HepG2 (cell line): ENCODE measurements at regions not wholly inside any gene's neighbourhood (a gene's known extent, or its start where the extent isn't known, plus 50 kb on each side); places are given as distances from the start of the nearest gene placed in this dataset.

Experiments
- ATAC-seq: fragments of 200-7000 bp; cut with Tn5 transposase; 3 replicates; pipeline ENCODE4 v1.9.1; 2020; ENCODE audit warnings: mild to moderate bottlenecking, moderate library complexity
- BruUV-seq: library from RNA; stranded (reverse); fragments of 400-500 nt; replicated peaks from 2 replicates; lab custom pipeline; 2021; lab: Mats Ljungman, UMichigan
- CTCF ChIA-PET: fragments of 300-600 bp; formaldehyde crosslinking; extraction: SDS; loops from one replicate; lab custom pipeline; 2021; ENCODE audit warnings: low total read pairs, inconsistent platforms, low intra/inter-chr PET ratio; lab: Yijun Ruan, JAX
- POLR2A ChIA-PET: fragments of 350-600 bp; sonication (Branson Sonifier 250); formaldehyde crosslinking; loops from one replicate; lab custom pipeline; 2020; ENCODE audit warnings: antibody characterized with exemption, inconsistent platforms; lab: Yijun Ruan, JAX
- DNase-seq: peaks from one replicate; pipeline ENCODE4 v3.0.0-alpha.2; 2015; ENCODE audit warnings: low spot score
- FAIRE-seq: peaks from 3 replicates; lab custom pipeline; 2011; peaks lifted over from hg19 to GRCh38; lab: Jason Lieb, UNC
- H2AFZ ChIP-seq: one replicate; pipeline ENCODE4 v1.6.1; 2011; ENCODE audit warnings: low read length, inconsistent platforms
- H3K27ac ChIP-seq: fragments of 300-600 bp; 3 replicates; pipeline ENCODE4 v1.8.0; 2011; ENCODE audit warnings: mixed run types, mild to moderate bottlenecking, mixed read lengths, low read length, inconsistent platforms; ENCODE audit not compliant: insufficient read depth; ENCODE audit errors: extremely low read length
- H3K27me3 ChIP-seq, 2 experiments: fragments of 200-600 bp in 1 of 2; 2 replicates in 1 of 2; 3 replicates in 1 of 2; pipeline versions ENCODE4 v1.6.0 to v1.8.0; 2011; ENCODE audit warnings: low read length in 2 of 2, mild to moderate bottlenecking in 2 of 2, moderate library complexity in 2 of 2, inconsistent platforms in 1 of 2; ENCODE audit not compliant: insufficient read depth in 2 of 2, control insufficient read depth in 1 of 2
- H3K36me3 ChIP-seq, 2 experiments: fragments of 200-600 bp in 1 of 2; replicated peaks in 1 of 2; 2 replicates in 1 of 2; 3 replicates in 1 of 2; pipeline versions ENCODE4 v1.5.1 to v1.8.0; 2011; ENCODE audit warnings: low read length in 2 of 2, inconsistent platforms in 1 of 2; ENCODE audit not compliant: insufficient read depth in 2 of 2, control insufficient read depth in 1 of 2
- H3K4me1 ChIP-seq: 2 replicates; pipeline ENCODE4 v1.5.1; 2012; ENCODE audit warnings: low read length, inconsistent platforms; ENCODE audit not compliant: insufficient read depth
- H3K4me2 ChIP-seq: 2 replicates; pipeline ENCODE4 v1.6.0; 2011; ENCODE audit warnings: low read depth, low read length, inconsistent platforms
- H3K4me3 ChIP-seq, 3 experiments: fragments of 200-600 bp in 1 of 3; sonication (generic), shearing (Covaris generic) in 1 of 3; replicated peaks in 1 of 3; 2 replicates each; pipeline ENCODE4 v1.5.1; 2011 to 2016; ENCODE audit warnings: low read length in 3 of 3, inconsistent platforms in 2 of 3, low read depth in 2 of 3, mild to moderate bottlenecking in 2 of 3, control low read depth in 1 of 3, mixed read lengths in 1 of 3; ENCODE audit not compliant: insufficient read depth in 1 of 3
- H3K79me2 ChIP-seq: one replicate; pipeline ENCODE4 v1.6.1; 2011; ENCODE audit warnings: low read length, inconsistent platforms; ENCODE audit not compliant: insufficient read depth
- H3K9ac ChIP-seq: 2 replicates; pipeline ENCODE4 v1.6.0; 2011; ENCODE audit warnings: mild to moderate bottlenecking, low read depth, low read length, inconsistent platforms; ENCODE audit not compliant: insufficient read depth
- H3K9me3 ChIP-seq: 2 replicates; pipeline ENCODE4 v1.5.1; 2012; ENCODE audit warnings: mild to moderate bottlenecking, low read length
- H4K20me1 ChIP-seq: 2 replicates; pipeline ENCODE4 v1.6.0; 2011; ENCODE audit warnings: inconsistent platforms, mild to moderate bottlenecking, low read length, moderate library complexity; ENCODE audit not compliant: insufficient read depth
- ETV5 ChIP-seq: IDR thresholded peaks from 2 replicates; pipeline ENCODE4 v1.6.1; 2018; ENCODE audit warnings: missing biosample characterization, missing genetic modification reagents, inconsistent platforms, borderline replicate concordance
- GABPB1 ChIP-seq: IDR thresholded peaks from 2 replicates; pipeline ENCODE4 v1.6.1; 2016; ENCODE audit warnings: mild to moderate bottlenecking, missing genetic modification reagents, moderate library complexity, missing compliant biosample characterization
- GMEB1 ChIP-seq: sonication (generic); formaldehyde crosslinking; IDR thresholded peaks from 2 replicates; pipeline ENCODE4 v1.5.1; 2020; ENCODE audit warnings: missing genetic modification reagents, mild to moderate bottlenecking, borderline replicate concordance
- GZF1 ChIP-seq: sonication (generic); formaldehyde crosslinking; IDR thresholded peaks from 2 replicates; pipeline ENCODE4 v1.5.1; 2020; ENCODE audit warnings: mild to moderate bottlenecking, missing genetic modification reagents
- HOXA3 ChIP-seq: sonication (generic); formaldehyde crosslinking; IDR thresholded peaks from 2 replicates; pipeline ENCODE4 v1.5.0; 2020; ENCODE audit warnings: missing genetic modification reagents
- IRX3 ChIP-seq: sonication (generic); formaldehyde crosslinking; IDR thresholded peaks from 2 replicates; pipeline ENCODE4 v1.8.1; 2023; ENCODE audit warnings: mild to moderate bottlenecking, low read depth, missing genetic modification reagents, borderline replicate concordance
- KAT8 ChIP-seq: IDR thresholded peaks from 2 replicates; pipeline ENCODE4 v1.6.1; 2016; ENCODE audit warnings: missing genetic modification reagents, missing compliant biosample characterization
- NFATC3 ChIP-seq: sonication (generic); formaldehyde crosslinking; IDR thresholded peaks from 2 replicates; pipeline ENCODE4 v1.5.1; 2020; ENCODE audit warnings: mild to moderate bottlenecking, missing genetic modification reagents
- POLR2G ChIP-seq: fragments of 200-400 bp; formaldehyde crosslinking; IDR thresholded peaks from 2 replicates; pipeline ENCODE4 v1.6.1; 2018; ENCODE audit warnings: mild to moderate bottlenecking, low read depth, low read length, moderate library complexity
- ZMYM3 ChIP-seq: sonication (generic); formaldehyde crosslinking; IDR thresholded peaks from 2 replicates; pipeline ENCODE4 v1.5.1; 2020; ENCODE audit warnings: mild to moderate bottlenecking, missing genetic modification reagents
- ZNF772 ChIP-seq: sonication (generic); formaldehyde crosslinking; IDR thresholded peaks from 2 replicates; pipeline ENCODE4 v1.5.0; 2020; ENCODE audit warnings: mild to moderate bottlenecking, missing genetic modification reagents
- ZNF878 ChIP-seq: sonication (generic); formaldehyde crosslinking; IDR thresholded peaks from 2 replicates; pipeline ENCODE4 v1.8.1; 2023; ENCODE audit warnings: mild to moderate bottlenecking, missing genetic modification reagents, moderate library complexity
- ZNF879 ChIP-seq: sonication (generic); formaldehyde crosslinking; IDR thresholded peaks from 2 replicates; pipeline ENCODE4 v1.8.1; 2023; ENCODE audit warnings: missing genetic modification reagents
- in situ Hi-C: cut with HindIII; loops from 2 replicates; pipeline ENCODE4 v1.10.0; 2017; ENCODE audit warnings: low pct_unique_long_range_greater_than_20kb; ENCODE audit not compliant: extremely low pct_ligation_motif_present
- intact Hi-C: fragments of 100-400 bp; cut with micrococcal nuclease; formaldehyde crosslinking; loops from one replicate; pipeline ENCODE4 v1.10.0; 2022; ENCODE audit not compliant: unreplicated experiment
- TF ChIP-seq, protein P1 (sequence below): sonication (generic); formaldehyde crosslinking; IDR thresholded peaks from 2 replicates; pipeline ENCODE4 v1.4.0; 2020; ENCODE audit warnings: mild to moderate bottlenecking, missing genetic modification reagents

DNA sequence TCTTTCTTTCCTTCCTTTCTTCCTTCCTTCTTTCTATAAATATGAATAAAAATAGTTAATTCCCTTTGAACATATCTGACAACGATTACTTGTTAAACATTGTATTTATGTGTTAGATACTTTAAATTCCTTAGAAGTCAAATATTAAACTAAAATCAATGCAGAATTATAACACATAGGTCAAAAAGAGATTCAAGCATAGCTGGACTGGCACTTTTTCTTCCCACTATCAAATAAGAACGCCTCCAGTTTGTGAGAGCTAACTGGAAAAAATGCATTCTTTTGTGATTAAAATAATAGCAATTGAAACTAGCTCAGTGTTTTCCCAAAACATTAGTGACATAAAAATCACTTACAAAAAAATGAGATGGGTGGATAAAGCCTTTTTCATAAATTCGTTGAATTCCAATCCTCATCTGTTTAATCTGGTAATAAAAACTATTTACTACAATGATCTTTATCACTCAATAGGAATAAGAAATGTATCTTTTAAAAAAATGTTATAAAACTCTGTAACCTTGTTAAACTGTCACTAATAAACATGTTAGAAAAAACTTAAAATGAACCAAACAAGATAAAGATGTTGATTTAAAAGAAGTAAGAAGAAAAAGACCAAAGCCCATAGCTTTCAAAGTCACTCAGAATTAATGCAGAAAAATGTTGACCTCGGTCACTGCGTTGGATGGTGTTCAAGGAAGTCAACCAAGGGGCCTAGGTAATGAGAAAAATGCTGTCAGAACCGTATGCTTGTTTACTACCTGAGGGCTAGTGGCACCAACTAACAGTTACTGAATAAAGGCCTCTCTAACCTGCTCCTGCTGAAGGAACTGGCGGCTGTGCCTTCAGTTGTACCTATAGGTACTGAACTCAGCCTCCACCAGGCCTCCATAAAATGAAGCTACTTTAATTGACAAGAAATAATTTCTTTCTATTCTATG is 1039.5 kb upstream of the SLC10A2 start (continued):
- TF ChIP-seq, protein P1, sequence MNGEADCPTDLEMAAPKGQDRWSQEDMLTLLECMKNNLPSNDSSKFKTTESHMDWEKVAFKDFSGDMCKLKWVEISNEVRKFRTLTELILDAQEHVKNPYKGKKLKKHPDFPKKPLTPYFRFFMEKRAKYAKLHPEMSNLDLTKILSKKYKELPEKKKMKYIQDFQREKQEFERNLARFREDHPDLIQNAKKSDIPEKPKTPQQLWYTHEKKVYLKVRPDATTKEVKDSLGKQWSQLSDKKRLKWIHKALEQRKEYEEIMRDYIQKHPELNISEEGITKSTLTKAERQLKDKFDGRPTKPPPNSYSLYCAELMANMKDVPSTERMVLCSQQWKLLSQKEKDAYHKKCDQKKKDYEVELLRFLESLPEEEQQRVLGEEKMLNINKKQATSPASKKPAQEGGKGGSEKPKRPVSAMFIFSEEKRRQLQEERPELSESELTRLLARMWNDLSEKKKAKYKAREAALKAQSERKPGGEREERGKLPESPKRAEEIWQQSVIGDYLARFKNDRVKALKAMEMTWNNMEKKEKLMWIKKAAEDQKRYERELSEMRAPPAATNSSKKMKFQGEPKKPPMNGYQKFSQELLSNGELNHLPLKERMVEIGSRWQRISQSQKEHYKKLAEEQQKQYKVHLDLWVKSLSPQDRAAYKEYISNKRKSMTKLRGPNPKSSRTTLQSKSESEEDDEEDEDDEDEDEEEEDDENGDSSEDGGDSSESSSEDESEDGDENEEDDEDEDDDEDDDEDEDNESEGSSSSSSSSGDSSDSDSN (CRISPR knock-in tag), result no peak
- no peak for TF ChIP-seq GMEB1 (CRISPR knock-in tag)
- TF ChIP-seq, all 625 proteins: peak for 0

DNA sequence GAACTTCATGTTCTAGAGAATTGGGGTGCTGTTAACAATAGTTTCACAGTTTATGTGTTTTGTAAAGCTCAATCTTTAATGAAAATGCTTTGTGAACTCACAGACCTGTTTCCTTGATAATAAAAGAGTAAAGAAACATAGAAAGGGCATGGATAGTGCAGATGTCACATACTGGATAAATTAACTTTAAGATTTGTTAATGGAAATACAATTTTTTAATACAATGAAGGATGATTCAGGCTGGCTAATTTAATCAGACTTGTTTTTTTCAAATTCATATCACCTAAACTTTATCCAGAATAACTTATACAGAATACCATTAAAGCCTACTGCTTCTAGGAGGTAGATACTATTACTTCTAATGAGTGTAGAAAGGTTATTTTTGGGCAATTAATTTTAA is 1033.5 kb upstream of the SLC10A2 start:
- in situ Hi-C loops, result no loop called here
- no TSS peak for BruUV-seq

More for the DNA sequence above, 1033.5 kb upstream of the SLC10A2 start:
- DNase-seq (no peak), FAIRE-seq (no peak), ATAC-seq (no peak)
- Histone ChIP-seq H3K4me3 (no peak overlapping the region), H3K27me3 (no peaks in the 10 kb centered on the region), H3K36me3 (no peaks in the 10 kb centered on the region), H4K20me1 (no peaks in the 10 kb centered on the region), H3K27ac (no peak overlapping the region), H2AFZ (no peak overlapping the region), H3K9me3 (peaks cover 54% of the 10 kb centered on the region), H3K9ac (no peak overlapping the region), H3K79me2 (no peaks in the 10 kb centered on the region), H3K4me2 (no peak overlapping the region), H3K4me1 (no peaks in the 10 kb centered on the region)
- ChIA-PET CTCF (no interaction called here), POLR2A (no interaction called here)
- intact Hi-C loops, result no loop called here
- TF ChIP-seq KAT8 (CRISPR knock-in tag), result no peak
- no peak for TF ChIP-seq ETV5 (CRISPR knock-in tag)
- TF ChIP-seq HOXA3 (CRISPR knock-in tag), result no peak
- TF ChIP-seq ZNF878, result no peak
- TF ChIP-seq ZNF772 (CRISPR knock-in tag), result no peak
- TF ChIP-seq GABPB1 (CRISPR knock-in tag), result no peak
- no peak for TF ChIP-seq GZF1 (CRISPR knock-in tag)
- no peak for TF ChIP-seq NFATC3 (CRISPR knock-in tag)
- no peak for TF ChIP-seq ZMYM3
- no peak for TF ChIP-seq ZNF879 (CRISPR knock-in tag)
- TF ChIP-seq IRX3 (CRISPR knock-in tag), result no peak
- no peak for TF ChIP-seq POLR2G
